ENCODE measurements at regions not wholly inside any gene's neighbourhood (a gene's known extent, or its start where the extent isn't known, plus 50 kb on each side); places are given as distances from the start of the nearest gene placed in this dataset.

- TF ChIP-seq ZNF274 (IDR thresholded peaks at IDR 0.05; ENCODE audit: low read depth, low read length), result no peak
- no peak for TF ChIP-seq YY1 (IDR thresholded peaks at IDR 0.05; ENCODE audit: insufficient read depth, insufficient read length)
Measured at GRCh38 chr18:2433366-2433765, 137.9 kb downstream of the METTL4 start.

All from NT2/D1 (cell line).